ENCODE measurements at regions not wholly inside any gene's neighbourhood (a gene's known extent, or its start where the extent isn't known, plus 50 kb on each side); places are given as distances from the start of the nearest gene placed in this dataset.
A peak's percentile ranks its signal among the peaks of the same experiment; 100 is the strongest.

GRCh38 chr16:55048745-55049144 is 118.1 kb downstream of the IRX5 start:
- H3K27ac Mint-ChIP-seq = no peak overlapping the region
- H3K9me3 Mint-ChIP-seq = no peaks in the 10 kb centered on the region
- no peak overlapping the region for H3K4me3 Mint-ChIP-seq
- ATAC-seq (ENCODE audit: low read depth in 2 of 2) (no peak), DNase-seq (no peak)
- H3K36me3 Mint-ChIP-seq = no peaks in the 10 kb centered on the region
- no peaks in the 10 kb centered on the region for H3K4me1 Mint-ChIP-seq
- H3K27me3 Mint-ChIP-seq = peaks cover 0 to 22% (median 14%) of the 10 kb centered on the region in 3 donors

- Mint-ChIP-seq H3K27ac (no peak overlapping the region), H3K36me3 (no peaks in the 10 kb centered on the region)
- ATAC-seq (ENCODE audit: low read depth in 2 of 2) = no peak
Observed at GRCh38 chr16:55051571-55052347, 121.1 kb downstream of the IRX5 start.

GRCh38 chr16:55052348-55052734 is 121.7 kb downstream of the IRX5 start:
- H3K27me3 Mint-ChIP-seq = peaks cover 31 to 46% (median 35%) of the 10 kb centered on the region in 3 donors
- ATAC-seq (ENCODE audit: low read depth in 2 of 2) = no peak

More at GRCh38 chr16:55051571-55052347, 121.1 kb downstream of the IRX5 start:
- H3K9me3 Mint-ChIP-seq = peaks cover 0 to 4% (median 3%) of the 10 kb centered on the region in 7 donors
- H3K4me1 Mint-ChIP-seq = peaks cover 0 to 4% (median 0%) of the 10 kb centered on the region in 3 donors
- no peak for DNase-seq
- peaks cover 25 to 42% (median 31%) of the 10 kb centered on the region in 3 donors for H3K27me3 Mint-ChIP-seq
- H3K4me3 Mint-ChIP-seq = no peak overlapping the region

GRCh38 chr16:55052741-55053415 is 122.2 kb downstream of the IRX5 start:
- no peak for DNase-seq
- peaks cover 0 to 4% (median 3%) of the 10 kb centered on the region in 7 donors for H3K9me3 Mint-ChIP-seq
- no peaks in the 10 kb centered on the region for H3K36me3 Mint-ChIP-seq
- no peak for ATAC-seq (ENCODE audit: low read depth in 2 of 2)
- H3K27me3 Mint-ChIP-seq = peaks cover 30 to 46% (median 34%) of the 10 kb centered on the region in 3 donors
- peaks cover 0 to 9% (median 3%) of the 10 kb centered on the region in 3 donors for H3K4me1 Mint-ChIP-seq
- H3K27ac Mint-ChIP-seq = no peak overlapping the region
- H3K4me3 Mint-ChIP-seq = no peak overlapping the region

More at GRCh38 chr16:55052348-55052734, 121.7 kb downstream of the IRX5 start:
- Mint-ChIP-seq H3K27ac (no peak overlapping the region), H3K4me3 (no peak overlapping the region), H3K36me3 (no peaks in the 10 kb centered on the region), H3K9me3 (peaks cover 0 to 4% (median 3%) of the 10 kb centered on the region in 7 donors), H3K4me1 (peaks cover 0 to 9% (median 3%) of the 10 kb centered on the region in 3 donors)
- no peak for DNase-seq

GRCh38 chr16:55055262-55055661 is 124.6 kb downstream of the IRX5 start:
- Mint-ChIP-seq H3K27me3 (peaks cover 45 to 65% (median 56%) of the 10 kb centered on the region in 3 donors), H3K27ac (no peak overlapping the region), H3K9me3 (peaks cover 0 to 9% (median 4%) of the 10 kb centered on the region in 7 donors), H3K36me3 (peaks cover 0 to 7% of the 10 kb centered on the region in 2 donors), H3K4me1 (peaks cover 0 to 9% (median 8%) of the 10 kb centered on the region in 3 donors), H3K4me3 (no peak overlapping the region)
- DNase-seq = no peak
- no peak for ATAC-seq (ENCODE audit: low read depth in 2 of 2)

GRCh38 chr16:55056585-55057401 is 126.1 kb downstream of the IRX5 start:
- DNase-seq (no peak), ATAC-seq (ENCODE audit: low read depth in 2 of 2) (no peak)
- Mint-ChIP-seq H3K27me3 (peaks cover 53 to 70% (median 68%) of the 10 kb centered on the region in 3 donors), H3K9me3 (peaks cover 0 to 9% (median 5%) of the 10 kb centered on the region in 7 donors), H3K4me3 (no peak overlapping the region), H3K27ac (peak overlapping the region in 2 of 6 donors; percentile 45 to 75), H3K4me1 (peaks cover 0 to 9% (median 8%) of the 10 kb centered on the region in 3 donors), H3K36me3 (peaks cover 0 to 7% of the 10 kb centered on the region in 2 donors)

GRCh38 chr16:55057866-55058265 is 127.2 kb downstream of the IRX5 start:
- DNase-seq (no peak), ATAC-seq (ENCODE audit: low read depth in 2 of 2) (no peak)
- Mint-ChIP-seq H3K27ac (no peak overlapping the region), H3K9me3 (peaks cover 0 to 9% (median 5%) of the 10 kb centered on the region in 7 donors), H3K27me3 (peaks cover 50 to 75% (median 66%) of the 10 kb centered on the region in 3 donors), H3K4me3 (no peak overlapping the region), H3K4me1 (peaks cover 0 to 9% (median 8%) of the 10 kb centered on the region in 3 donors), H3K36me3 (peaks cover 0 to 7% of the 10 kb centered on the region in 2 donors)

- DNase-seq = no peak
- peaks cover 0 to 9% (median 5%) of the 10 kb centered on the region in 7 donors for H3K9me3 Mint-ChIP-seq
- peaks cover 0 to 7% of the 10 kb centered on the region in 2 donors for H3K36me3 Mint-ChIP-seq
- H3K27me3 Mint-ChIP-seq = peaks cover 51 to 75% (median 66%) of the 10 kb centered on the region in 3 donors
- H3K4me1 Mint-ChIP-seq = peaks cover 0 to 9% (median 8%) of the 10 kb centered on the region in 3 donors
- no peak for ATAC-seq (ENCODE audit: low read depth in 2 of 2)
- peak overlapping the region in 1 of 8 donors; percentile 42 for H3K4me3 Mint-ChIP-seq
- H3K27ac Mint-ChIP-seq = no peak overlapping the region
Observed at GRCh38 chr16:55058576-55058975, 127.9 kb downstream of the IRX5 start.

- H3K9me3 Mint-ChIP-seq = peaks cover 0 to 9% (median 5%) of the 10 kb centered on the region in 7 donors
- H3K4me3 Mint-ChIP-seq = no peak overlapping the region
- peaks cover 0 to 9% (median 8%) of the 10 kb centered on the region in 3 donors for H3K4me1 Mint-ChIP-seq
- ATAC-seq (ENCODE audit: low read depth in 2 of 2) = no peak
- peaks cover 0 to 7% of the 10 kb centered on the region in 2 donors for H3K36me3 Mint-ChIP-seq
- DNase-seq = no peak
- H3K27me3 Mint-ChIP-seq = peaks cover 51 to 75% (median 63%) of the 10 kb centered on the region in 3 donors
- no peak overlapping the region for H3K27ac Mint-ChIP-seq
Observed at GRCh38 chr16:55059146-55059545, 128.5 kb downstream of the IRX5 start.

GRCh38 chr16:55061126-55061525 is 130.5 kb downstream of the IRX5 start:
- peaks cover 0 to 5% (median 4%) of the 10 kb centered on the region in 7 donors for H3K9me3 Mint-ChIP-seq
- peaks cover 0 to 7% of the 10 kb centered on the region in 2 donors for H3K36me3 Mint-ChIP-seq
- DNase-seq (no peak), ATAC-seq (ENCODE audit: low read depth in 2 of 2) (no peak)
- H3K27me3 Mint-ChIP-seq = peaks cover 41 to 56% (median 44%) of the 10 kb centered on the region in 3 donors
- H3K4me3 Mint-ChIP-seq = peak overlapping the region in 1 of 8 donors; percentile 61
- H3K4me1 Mint-ChIP-seq = peaks cover 0 to 9% (median 8%) of the 10 kb centered on the region in 3 donors
- no peak overlapping the region for H3K27ac Mint-ChIP-seq

GRCh38 chr16:55062442-55062841 is 131.8 kb downstream of the IRX5 start:
- H3K36me3 Mint-ChIP-seq = peaks cover 0 to 7% of the 10 kb centered on the region in 2 donors
- H3K4me1 Mint-ChIP-seq = peaks cover 0 to 4% (median 0%) of the 10 kb centered on the region in 3 donors
- H3K4me3 Mint-ChIP-seq = no peak overlapping the region
- no peak overlapping the region for H3K27ac Mint-ChIP-seq
- ATAC-seq (ENCODE audit: low read depth in 2 of 2) (no peak), DNase-seq (no peak)
- peaks cover 28 to 43% (median 30%) of the 10 kb centered on the region in 3 donors for H3K27me3 Mint-ChIP-seq
- peaks cover 0 to 15% (median 4%) of the 10 kb centered on the region in 7 donors for H3K9me3 Mint-ChIP-seq

- ATAC-seq (ENCODE audit: low read depth in 2 of 2) (no peak), DNase-seq (no peak)
- Mint-ChIP-seq H3K9me3 (peaks cover 0 to 8% (median 2%) of the 10 kb centered on the region in 7 donors), H3K36me3 (no peaks in the 10 kb centered on the region), H3K27me3 (no peaks in the 10 kb centered on the region), H3K4me3 (no peak overlapping the region), H3K27ac (no peak overlapping the region), H3K4me1 (no peaks in the 10 kb centered on the region)
Observed at GRCh38 chr16:55072976-55073375, 142.3 kb downstream of the IRX5 start.

GRCh38 chr16:55073830-55074229 is 143.2 kb downstream of the IRX5 start:
- no peak overlapping the region for H3K27ac Mint-ChIP-seq
- no peaks in the 10 kb centered on the region for H3K36me3 Mint-ChIP-seq
- no peaks in the 10 kb centered on the region for H3K27me3 Mint-ChIP-seq
- no peak overlapping the region for H3K4me3 Mint-ChIP-seq
- DNase-seq (no peak), ATAC-seq (ENCODE audit: low read depth in 2 of 2) (no peak)
- peaks cover 0 to 8% (median 2%) of the 10 kb centered on the region in 7 donors for H3K9me3 Mint-ChIP-seq
- no peaks in the 10 kb centered on the region for H3K4me1 Mint-ChIP-seq

All from naive B cell (primary cell).